GM20431 (cell line): ENCODE measurements at regions not wholly inside any gene's neighbourhood (a gene's known extent, or its start where the extent isn't known, plus 50 kb on each side); places are given as distances from the start of the nearest gene placed in this dataset.

Experiments used
- in situ Hi-C: fragments of 300-500 bp; cut with MseI, MboI; formaldehyde crosslinking; loops from one replicate; pipeline ENCODE4 v1.15.0; 2020; ENCODE audit warnings: low sequenced_read_pairs; ENCODE audit not compliant: unreplicated experiment

- in situ Hi-C loops: loop anchor here (25.0 kb wide), 1 partner anchor 726 kb away; no protein-coding TSS in a partner anchor
These were observed 80.3 kb upstream of the SLC30A5 start for GRCh38 chr5:69013481-69013880.

GRCh38 chr5:69014007-69014406 is 79.8 kb upstream of the SLC30A5 start:
- in situ Hi-C loops: loop anchor here (25.0 kb wide), 1 partner anchor 727 kb away; no protein-coding TSS in a partner anchor

GRCh38 chr5:69019668-69020375 is 74.0 kb upstream of the SLC30A5 start:
- in situ Hi-C loops: loop anchor here (25.0 kb wide), 1 partner anchor 733 kb away; no protein-coding TSS in a partner anchor

GRCh38 chr5:69024241-69024651 is 69.6 kb upstream of the SLC30A5 start:
- in situ Hi-C loops: loop anchor here (25.0 kb wide), 1 partner anchor 737 kb away; no protein-coding TSS in a partner anchor

- in situ Hi-C loops: no loop called here
These were observed 64.5 kb upstream of the SLC30A5 start for GRCh38 chr5:69029292-69029691.

GRCh38 chr5:69030358-69031062 is 63.3 kb upstream of the SLC30A5 start:
- in situ Hi-C loops: no loop called here

GRCh38 chr5:69032009-69032408 is 61.8 kb upstream of the SLC30A5 start:
- in situ Hi-C loops: no loop called here

GRCh38 chr5:69033690-69034089 is 60.1 kb upstream of the SLC30A5 start:
- in situ Hi-C loops: no loop called here

GRCh38 chr5:69034898-69035297 is 58.9 kb upstream of the SLC30A5 start:
- in situ Hi-C loops: no loop called here

GRCh38 chr5:69035665-69036064 is 58.1 kb upstream of the SLC30A5 start:
- in situ Hi-C loops: no loop called here

- in situ Hi-C loops: no loop called here
These were observed 55.3 kb upstream of the SLC30A5 start for GRCh38 chr5:69038539-69038938.

- in situ Hi-C loops: no loop called here
These were observed 54.0 kb upstream of the SLC30A5 start for GRCh38 chr5:69039829-69040228.

GRCh38 chr5:69042500-69042899 is 51.3 kb upstream of the SLC30A5 start:
- in situ Hi-C loops: no loop called here

GRCh38 chr5:69042915-69043654 is 50.7 kb upstream of the SLC30A5 start:
- in situ Hi-C loops: no loop called here

GRCh38 chr5:69043655-69043996 is 50.2 kb upstream of the SLC30A5 start:
- in situ Hi-C loops: no loop called here
